A673 (cell line): ENCODE measurements at regions not wholly inside any gene's neighbourhood (a gene's known extent, or its start where the extent isn't known, plus 50 kb on each side); places are given as distances from the start of the nearest gene placed in this dataset.

Source experiments
- BruUV-seq: library from RNA; stranded (reverse); fragments of 400-500 nt; replicated peaks from 2 replicates; lab custom pipeline; 2021; lab: Mats Ljungman, UMichigan
- CTCF ChIA-PET: fragments of 300-600 bp; sonication (Branson Sonifier 250); formaldehyde crosslinking; loops from one replicate; lab custom pipeline; 2022; ENCODE audit warnings: antibody characterized with exemption; lab: Charles Lee
- POLR2A ChIA-PET: fragments of 300-600 bp; sonication (Branson Sonifier 250); formaldehyde crosslinking; loops from one replicate; lab custom pipeline; 2022; ENCODE audit warnings: antibody characterized with exemption; ENCODE audit not compliant: low non-redundant PET; lab: Charles Lee
- DNase-seq: peaks from one replicate; pipeline ENCODE4 v3.0.0-alpha.2; 2015; ENCODE audit warnings: low spot score
- H3K27ac ChIP-seq: fragments of 200-600 bp; sonication (generic); 2 replicates; pipeline ENCODE4 v1.5.1; 2016; ENCODE audit warnings: mixed run types, low read depth, mild to moderate bottlenecking, mixed read lengths, antibody characterized with exemption, low read length; ENCODE audit not compliant: poor library complexity, severe bottlenecking
- H3K27me3 ChIP-seq: fragments of 200-600 bp; sonication (generic); replicated peaks from 2 replicates; pipeline ENCODE4 v1.6.1; 2017; ENCODE audit warnings: mixed run types, low read depth, mild to moderate bottlenecking, mixed read lengths, antibody characterized with exemption, low read length; ENCODE audit not compliant: insufficient read depth, poor library complexity
- H3K36me3 ChIP-seq: fragments of 200-600 bp; sonication (generic); 2 replicates; pipeline ENCODE4 v1.6.1; 2016; ENCODE audit warnings: mixed run types, mild to moderate bottlenecking, mixed read lengths, antibody characterized with exemption, low read length; ENCODE audit not compliant: insufficient read depth, poor library complexity, severe bottlenecking
- H3K4me1 ChIP-seq: fragments of 200-600 bp; sonication (generic); 2 replicates; pipeline ENCODE4 v1.6.1; 2017; ENCODE audit warnings: mixed run types, mild to moderate bottlenecking, mixed read lengths, antibody characterized with exemption, low read length; ENCODE audit not compliant: insufficient read depth, poor library complexity, severe bottlenecking
- H3K4me3 ChIP-seq: fragments of 200-600 bp; sonication (generic); 2 replicates; pipeline ENCODE4 v1.5.1; 2016; ENCODE audit warnings: low read depth, mixed run types, mild to moderate bottlenecking, mixed read lengths, low read length; ENCODE audit not compliant: poor library complexity, severe bottlenecking
- H3K9me3 ChIP-seq: fragments of 200-600 bp; sonication (generic); 2 replicates; pipeline ENCODE4 v1.6.1; 2016; ENCODE audit warnings: mixed run types, low read depth, mild to moderate bottlenecking, mixed read lengths, antibody characterized with exemption, low read length; ENCODE audit not compliant: poor library complexity, severe bottlenecking
- EZH2 ChIP-seq: fragments of 200-600 bp; sonication (generic); IDR thresholded peaks from 2 replicates; pipeline ENCODE4 v1.6.1; 2017; ENCODE audit warnings: borderline replicate concordance, low read depth, mild to moderate bottlenecking, mixed read lengths, antibody characterized with exemption, low read length; ENCODE audit not compliant: poor library complexity, severe bottlenecking
- intact Hi-C: fragments of 100-400 bp; cut with micrococcal nuclease; formaldehyde crosslinking; loops from one replicate; pipeline ENCODE4 v1.10.0; 2022; ENCODE audit not compliant: unreplicated experiment
- TF ChIP-seq, protein P1 (sequence below): fragments of 300-800, 200-600 bp; sonication (generic); conservative IDR thresholded peaks from 2 replicates; pipeline ENCODE4 v1.5.1; 2017; ENCODE audit warnings: low read depth, mild to moderate bottlenecking, antibody characterized with exemption, low read length, moderate library complexity, mixed read lengths

- H3K36me3 ChIP-seq: no peaks in the 10 kb centered on the region
- H3K9me3 ChIP-seq: no peaks in the 10 kb centered on the region
- no peaks in the 10 kb centered on the region for H3K27me3 ChIP-seq
- H3K27ac ChIP-seq: no peak overlapping the region
- no peaks in the 10 kb centered on the region for H3K4me1 ChIP-seq
- no peak for TF ChIP-seq EZH2
- TF ChIP-seq, protein P1, sequence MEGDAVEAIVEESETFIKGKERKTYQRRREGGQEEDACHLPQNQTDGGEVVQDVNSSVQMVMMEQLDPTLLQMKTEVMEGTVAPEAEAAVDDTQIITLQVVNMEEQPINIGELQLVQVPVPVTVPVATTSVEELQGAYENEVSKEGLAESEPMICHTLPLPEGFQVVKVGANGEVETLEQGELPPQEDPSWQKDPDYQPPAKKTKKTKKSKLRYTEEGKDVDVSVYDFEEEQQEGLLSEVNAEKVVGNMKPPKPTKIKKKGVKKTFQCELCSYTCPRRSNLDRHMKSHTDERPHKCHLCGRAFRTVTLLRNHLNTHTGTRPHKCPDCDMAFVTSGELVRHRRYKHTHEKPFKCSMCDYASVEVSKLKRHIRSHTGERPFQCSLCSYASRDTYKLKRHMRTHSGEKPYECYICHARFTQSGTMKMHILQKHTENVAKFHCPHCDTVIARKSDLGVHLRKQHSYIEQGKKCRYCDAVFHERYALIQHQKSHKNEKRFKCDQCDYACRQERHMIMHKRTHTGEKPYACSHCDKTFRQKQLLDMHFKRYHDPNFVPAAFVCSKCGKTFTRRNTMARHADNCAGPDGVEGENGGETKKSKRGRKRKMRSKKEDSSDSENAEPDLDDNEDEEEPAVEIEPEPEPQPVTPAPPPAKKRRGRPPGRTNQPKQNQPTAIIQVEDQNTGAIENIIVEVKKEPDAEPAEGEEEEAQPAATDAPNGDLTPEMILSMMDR: no peak
- BruUV-seq: no TSS peak
- CTCF ChIA-PET: no interaction called here
- H3K4me3 ChIP-seq: no peak overlapping the region
- DNase-seq: no peak
- intact Hi-C loops: no loop called here
- POLR2A ChIA-PET: no interaction called here
These were observed 66.2 kb upstream of the RUFY1 start for GRCh38 chr5:179484201-179484600.

DNA sequence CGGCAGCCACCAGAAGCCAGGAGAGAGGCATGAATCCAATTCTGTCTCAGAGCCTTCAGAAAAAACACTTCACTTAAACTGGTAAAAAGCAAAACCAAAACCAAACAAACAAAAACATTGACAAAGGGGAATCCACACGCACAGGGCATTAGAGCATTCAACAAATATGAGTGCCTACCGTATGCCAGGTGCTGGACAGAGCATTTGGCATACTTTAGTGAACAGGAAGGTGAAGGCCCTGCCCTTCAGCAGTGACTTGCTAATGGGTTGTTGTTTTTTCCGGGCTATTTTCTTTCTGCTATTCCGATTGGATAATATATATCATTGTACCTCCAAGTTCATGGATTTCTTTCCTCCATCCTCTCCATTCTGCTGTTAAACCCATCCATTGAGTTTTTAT lies 71.7 kb upstream of the RUFY1 start:
- Histone ChIP-seq H3K4me1 (peaks cover 5% of the 10 kb centered on the region), H3K9me3 (no peaks in the 10 kb centered on the region), H3K27me3 (no peaks in the 10 kb centered on the region), H3K36me3 (no peaks in the 10 kb centered on the region), H3K4me3 (no peak overlapping the region), H3K27ac (no peak overlapping the region)
- intact Hi-C loops: no loop called here
- ChIA-PET POLR2A (no interaction called here), CTCF (no interaction called here)
- no TSS peak for BruUV-seq
- TF ChIP-seq EZH2: no peak
- TF ChIP-seq, protein P1: no peak
- no peak for DNase-seq

DNA sequence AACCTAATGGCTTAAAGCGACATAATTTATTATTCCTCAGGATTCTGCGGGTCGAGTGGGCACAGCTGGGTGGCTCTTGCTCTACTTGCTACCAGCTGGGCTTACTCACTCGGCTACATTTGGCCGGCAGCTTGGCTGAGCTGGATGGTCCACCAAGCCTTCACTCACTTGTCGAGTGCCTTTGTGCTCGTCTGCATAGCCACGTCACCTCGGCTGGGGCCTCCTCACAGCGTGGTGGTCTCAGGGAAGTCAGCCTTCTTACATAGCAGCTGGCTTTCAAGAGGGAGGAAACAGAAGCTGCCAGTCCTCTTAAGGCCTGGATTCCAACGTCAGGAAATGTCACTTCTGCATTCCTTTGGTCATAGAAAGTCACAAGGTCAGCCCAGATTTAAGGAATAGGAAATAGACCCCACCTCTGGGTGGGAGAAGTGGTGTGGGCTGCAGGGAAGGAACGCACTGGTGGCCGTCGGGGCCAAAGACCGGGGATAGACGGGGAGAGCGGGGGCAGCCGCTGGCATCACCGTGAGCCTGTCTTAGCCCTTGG lies 75.1 kb upstream of the RUFY1 start:
- H3K36me3 ChIP-seq: no peaks in the 10 kb centered on the region
- POLR2A ChIA-PET: no interaction called here

More for the DNA sequence above, 75.1 kb upstream of the RUFY1 start:
- BruUV-seq: no TSS peak
- Histone ChIP-seq H3K9me3 (no peaks in the 10 kb centered on the region), H3K4me3 (no peak overlapping the region), H3K4me1 (peaks cover 5% of the 10 kb centered on the region), H3K27me3 (no peaks in the 10 kb centered on the region), H3K27ac (no peak overlapping the region)
- no peak for TF ChIP-seq EZH2
- TF ChIP-seq, protein P1: no peak
- intact Hi-C loops: no loop called here
- CTCF ChIA-PET: no interaction called here
- peak; percentile 7 for DNase-seq
